ENCODE measurements at regions not wholly inside any gene's neighbourhood (a gene's known extent, or its start where the extent isn't known, plus 50 kb on each side); places are given as distances from the start of the nearest gene placed in this dataset.

DNA sequence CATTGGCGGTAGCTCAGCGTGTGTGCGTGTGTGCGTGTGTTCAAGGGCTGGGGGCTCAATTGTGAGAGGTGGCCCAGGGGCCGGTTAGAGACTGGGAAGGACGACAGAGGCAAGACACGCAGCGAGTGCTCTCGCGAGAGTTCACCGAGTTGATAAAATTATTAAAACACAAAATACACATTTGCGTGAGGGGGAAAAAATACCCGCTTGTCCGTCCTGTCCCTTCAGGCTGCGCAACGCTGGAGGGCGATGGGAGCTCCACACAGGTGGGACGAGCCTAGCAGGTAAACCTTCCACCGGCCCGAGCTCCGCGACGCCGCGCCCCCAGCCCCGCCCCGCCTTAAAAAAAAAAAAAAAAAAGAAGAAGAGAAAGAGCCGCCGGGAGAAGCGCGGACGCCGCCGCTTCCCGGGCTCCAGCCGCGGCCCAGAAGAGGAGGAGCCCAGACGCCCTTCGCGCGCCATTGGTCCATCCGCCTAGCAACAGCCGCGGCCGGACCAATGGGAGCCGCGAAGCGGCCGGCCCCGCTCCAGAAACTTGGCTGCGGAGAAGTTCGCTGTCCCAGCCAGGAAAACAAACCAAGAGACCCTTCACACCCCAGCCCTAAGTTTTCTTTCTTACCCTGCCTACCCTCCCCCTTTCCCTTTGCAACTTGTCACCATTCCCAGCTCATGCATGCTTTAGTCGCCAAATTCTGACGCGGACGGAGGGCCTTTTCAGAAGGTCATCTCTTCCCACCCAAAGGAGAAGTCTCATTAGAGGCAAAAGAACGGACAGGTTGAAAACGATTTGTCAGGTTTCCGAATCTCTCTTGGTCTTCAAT is 169.9 kb upstream of the MAF start:
- TF ChIP-seq, protein P1, sequence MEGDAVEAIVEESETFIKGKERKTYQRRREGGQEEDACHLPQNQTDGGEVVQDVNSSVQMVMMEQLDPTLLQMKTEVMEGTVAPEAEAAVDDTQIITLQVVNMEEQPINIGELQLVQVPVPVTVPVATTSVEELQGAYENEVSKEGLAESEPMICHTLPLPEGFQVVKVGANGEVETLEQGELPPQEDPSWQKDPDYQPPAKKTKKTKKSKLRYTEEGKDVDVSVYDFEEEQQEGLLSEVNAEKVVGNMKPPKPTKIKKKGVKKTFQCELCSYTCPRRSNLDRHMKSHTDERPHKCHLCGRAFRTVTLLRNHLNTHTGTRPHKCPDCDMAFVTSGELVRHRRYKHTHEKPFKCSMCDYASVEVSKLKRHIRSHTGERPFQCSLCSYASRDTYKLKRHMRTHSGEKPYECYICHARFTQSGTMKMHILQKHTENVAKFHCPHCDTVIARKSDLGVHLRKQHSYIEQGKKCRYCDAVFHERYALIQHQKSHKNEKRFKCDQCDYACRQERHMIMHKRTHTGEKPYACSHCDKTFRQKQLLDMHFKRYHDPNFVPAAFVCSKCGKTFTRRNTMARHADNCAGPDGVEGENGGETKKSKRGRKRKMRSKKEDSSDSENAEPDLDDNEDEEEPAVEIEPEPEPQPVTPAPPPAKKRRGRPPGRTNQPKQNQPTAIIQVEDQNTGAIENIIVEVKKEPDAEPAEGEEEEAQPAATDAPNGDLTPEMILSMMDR (IDR thresholded peaks at IDR 0.05) = peak in 2 of 7 experiments; percentile 5 to 23
- TF ChIP-seq POLR2A (IDR thresholded peaks at IDR 0.05) = peak in 2 of 3 donors; percentile 30 to 35
